OCI-LY7 (cell line): ENCODE measurements at regions not wholly inside any gene's neighbourhood (a gene's known extent, or its start where the extent isn't known, plus 50 kb on each side); places are given as distances from the start of the nearest gene placed in this dataset.

Source experiments
- BruUV-seq: library from RNA; stranded (reverse); fragments of 400-500 nt; replicated peaks from 2 replicates; lab custom pipeline; 2021; lab: Mats Ljungman, UMichigan
- CTCF ChIA-PET: fragments of 300-600 bp; sonication (Branson Sonifier 250); formaldehyde crosslinking; loops from one replicate; lab custom pipeline; 2022; ENCODE audit warnings: antibody characterized with exemption; ENCODE audit not compliant: unreplicated experiment; lab: Charles Lee
- POLR2A ChIA-PET: fragments of 300-600 bp; sonication (Branson Sonifier 250); formaldehyde crosslinking; loops from one replicate; lab custom pipeline; 2022; ENCODE audit warnings: antibody characterized with exemption; lab: Charles Lee
- DNase-seq: peaks from one replicate; pipeline ENCODE4 v3.0.0-alpha.2; 2015; ENCODE audit warnings: low spot score
- H2AFZ ChIP-seq: fragments of 200-600 bp; sonication (generic), shearing (Covaris generic); 2 replicates; pipeline ENCODE4 v1.6.1; 2014; ENCODE audit warnings: mild to moderate bottlenecking, antibody characterized with exemption, low read length, moderate library complexity
- H3K27ac ChIP-seq: fragments of 200-600 bp; sonication (generic); 2 replicates; pipeline ENCODE4 v1.5.1; 2014; ENCODE audit warnings: mixed run types, low read depth, mild to moderate bottlenecking, moderate library complexity, low read length, inconsistent platforms; ENCODE audit not compliant: poor library complexity, severe bottlenecking
- H3K36me3 ChIP-seq: fragments of 200-600 bp; sonication (generic); 2 replicates; pipeline ENCODE4 v1.6.1; 2014; ENCODE audit warnings: mild to moderate bottlenecking, antibody characterized with exemption, low read length, moderate library complexity, mixed read lengths; ENCODE audit not compliant: insufficient read depth
- H3K4me1 ChIP-seq: fragments of 200-600 bp; sonication (generic); 2 replicates; pipeline ENCODE4 v1.5.1; 2014; ENCODE audit warnings: mild to moderate bottlenecking, low read length; ENCODE audit not compliant: insufficient read depth, poor library complexity, severe bottlenecking
- H3K4me2 ChIP-seq: fragments of 200-600 bp; sonication (generic); 2 replicates; pipeline ENCODE4 v1.6.1; 2014; ENCODE audit warnings: mild to moderate bottlenecking, low read length
- H3K4me3 ChIP-seq: fragments of 200-600 bp; sonication (generic); 2 replicates; pipeline ENCODE4 v1.5.1; 2014; ENCODE audit warnings: mild to moderate bottlenecking, low read depth, low read length; ENCODE audit not compliant: poor library complexity, severe bottlenecking
- H3K79me2 ChIP-seq: fragments of 200-600 bp; sonication (generic); 2 replicates; pipeline ENCODE4 v1.6.1; 2016; ENCODE audit warnings: low read depth, mild to moderate bottlenecking, low read length, moderate library complexity, mixed read lengths; ENCODE audit not compliant: insufficient read depth
- H3K9me2 ChIP-seq: fragments of 200-600 bp; sonication (generic); 2 replicates; pipeline ENCODE4 v1.6.1; 2016; ENCODE audit warnings: mild to moderate bottlenecking, low read length, mixed read lengths; ENCODE audit not compliant: insufficient read depth
- H3K9me3 ChIP-seq: fragments of 200-600 bp; sonication (generic); 2 replicates; pipeline ENCODE4 v1.6.1; 2014; ENCODE audit warnings: mild to moderate bottlenecking, mixed run types, low read length, mixed read lengths
- H4K20me1 ChIP-seq: fragments of 200-600 bp; sonication (generic); 2 replicates; pipeline ENCODE4 v1.6.1; 2014; ENCODE audit warnings: mild to moderate bottlenecking, antibody characterized with exemption, low read length, moderate library complexity, mixed read lengths; ENCODE audit not compliant: insufficient read depth
- EZH2phosphoT487 ChIP-seq: fragments of 200-600 bp; sonication (generic); IDR thresholded peaks from 2 replicates; pipeline ENCODE4 v1.6.1; 2018; ENCODE audit warnings: low read depth, borderline replicate concordance, mild to moderate bottlenecking, mixed run types, antibody characterized with exemption, low read length, moderate library complexity, mixed read lengths
- intact Hi-C: fragments of 100-400 bp; cut with micrococcal nuclease; formaldehyde crosslinking; loops from one replicate; pipeline ENCODE4 v1.10.0; 2022; ENCODE audit not compliant: unreplicated experiment
- TF ChIP-seq, protein P1 (sequence below): fragments of 200-600 bp; sonication (generic); conservative IDR thresholded peaks from 2 replicates; pipeline ENCODE4 v1.5.1; 2014; ENCODE audit warnings: mild to moderate bottlenecking, antibody characterized with exemption, low read length, moderate library complexity, mixed read lengths

- no TSS peak for BruUV-seq
- no peak overlapping the region for H3K27ac ChIP-seq
- DNase-seq: no peak
- no peaks in the 10 kb centered on the region for H3K79me2 ChIP-seq
- CTCF ChIA-PET: no interaction called here
- H3K9me2 ChIP-seq: no peaks in the 10 kb centered on the region
- no peaks in the 10 kb centered on the region for H4K20me1 ChIP-seq
- no peaks in the 10 kb centered on the region for H3K9me3 ChIP-seq
- TF ChIP-seq, protein P1, sequence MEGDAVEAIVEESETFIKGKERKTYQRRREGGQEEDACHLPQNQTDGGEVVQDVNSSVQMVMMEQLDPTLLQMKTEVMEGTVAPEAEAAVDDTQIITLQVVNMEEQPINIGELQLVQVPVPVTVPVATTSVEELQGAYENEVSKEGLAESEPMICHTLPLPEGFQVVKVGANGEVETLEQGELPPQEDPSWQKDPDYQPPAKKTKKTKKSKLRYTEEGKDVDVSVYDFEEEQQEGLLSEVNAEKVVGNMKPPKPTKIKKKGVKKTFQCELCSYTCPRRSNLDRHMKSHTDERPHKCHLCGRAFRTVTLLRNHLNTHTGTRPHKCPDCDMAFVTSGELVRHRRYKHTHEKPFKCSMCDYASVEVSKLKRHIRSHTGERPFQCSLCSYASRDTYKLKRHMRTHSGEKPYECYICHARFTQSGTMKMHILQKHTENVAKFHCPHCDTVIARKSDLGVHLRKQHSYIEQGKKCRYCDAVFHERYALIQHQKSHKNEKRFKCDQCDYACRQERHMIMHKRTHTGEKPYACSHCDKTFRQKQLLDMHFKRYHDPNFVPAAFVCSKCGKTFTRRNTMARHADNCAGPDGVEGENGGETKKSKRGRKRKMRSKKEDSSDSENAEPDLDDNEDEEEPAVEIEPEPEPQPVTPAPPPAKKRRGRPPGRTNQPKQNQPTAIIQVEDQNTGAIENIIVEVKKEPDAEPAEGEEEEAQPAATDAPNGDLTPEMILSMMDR: no peak
- TF ChIP-seq EZH2phosphoT487: no peak
- H2AFZ ChIP-seq: no peak overlapping the region
- POLR2A ChIA-PET: interaction anchor here (0.9 kb wide), 1 partner anchor 60 kb away, joined by 3 read pairs; no protein-coding TSS in a partner anchor
- no peak overlapping the region for H3K4me2 ChIP-seq
- intact Hi-C loops: no loop called here
- no peak overlapping the region for H3K4me3 ChIP-seq
- no peaks in the 10 kb centered on the region for H3K4me1 ChIP-seq
- no peaks in the 10 kb centered on the region for H3K36me3 ChIP-seq
Measured at GRCh38 chr7:39892361-39892760, 57.7 kb upstream of the CDK13 start.

- Histone ChIP-seq H3K79me2 (no peaks in the 10 kb centered on the region), H3K4me2 (no peak overlapping the region), H3K27ac (no peak overlapping the region), H3K9me2 (no peaks in the 10 kb centered on the region), H4K20me1 (no peaks in the 10 kb centered on the region), H3K4me1 (no peaks in the 10 kb centered on the region), H3K9me3 (no peaks in the 10 kb centered on the region), H2AFZ (no peak overlapping the region), H3K4me3 (no peak overlapping the region), H3K36me3 (no peaks in the 10 kb centered on the region)
- ChIA-PET POLR2A (no interaction called here), CTCF (no interaction called here)
- intact Hi-C loops: no loop called here
- DNase-seq: no peak
- TF ChIP-seq, protein P1: no peak
- TF ChIP-seq EZH2phosphoT487: no peak
- no TSS peak for BruUV-seq
Measured at GRCh38 chr7:39894904-39895303, 55.2 kb upstream of the CDK13 start.

GRCh38 chr7:39896840-39897239 lies 53.2 kb upstream of the CDK13 start:
- Histone ChIP-seq H3K36me3 (no peaks in the 10 kb centered on the region), H3K9me2 (no peaks in the 10 kb centered on the region), H3K4me1 (no peaks in the 10 kb centered on the region), H3K4me3 (no peak overlapping the region), H3K79me2 (no peaks in the 10 kb centered on the region), H4K20me1 (no peaks in the 10 kb centered on the region), H3K27ac (no peak overlapping the region), H2AFZ (no peak overlapping the region), H3K4me2 (no peak overlapping the region), H3K9me3 (no peaks in the 10 kb centered on the region)
- intact Hi-C loops: loop anchor here (1.0 to 2.0 kb wide), 3 partner anchors 52 to 238 kb away; partner anchors contain the start of genes MPLKIP and SUGCT
- ChIA-PET CTCF (interaction anchor here (1.3 to 1.5 kb wide), 2 partner anchors 155 to 317 kb away, joined by 4 to 6 read pairs; no protein-coding TSS in a partner anchor), POLR2A (interaction anchor here (0.6 to 1.1 kb wide), 6 partner anchors 150 to 708 kb away, joined by 3 to 4 read pairs (median 4); no protein-coding TSS in a partner anchor)
- DNase-seq: no peak
- BruUV-seq: no TSS peak
- TF ChIP-seq, protein P1: no peak
- no peak for TF ChIP-seq EZH2phosphoT487
